Lower lobe of right lung (tissue), 2 donors: ENCODE measurements at regions not wholly inside any gene's neighbourhood (a gene's known extent, or its start where the extent isn't known, plus 50 kb on each side); places are given as distances from the start of the nearest gene placed in this dataset.

Source experiments
- ATAC-seq, 2 donors: fragments of 200-7000 bp; cut with Tn5 transposase; one replicate each; pipeline ENCODE4 v1.9.1; 2020 to 2022; ENCODE audit warnings: mild to moderate bottlenecking in 2 of 2, moderate library complexity in 2 of 2
- DNase-seq: peaks from one replicate; pipeline ENCODE4 v3.0.0-alpha.2; 2020
- H3K27ac ChIP-seq: fragments of 200-600 bp; one replicate; pipeline ENCODE4 v1.8.0; 2022
- H3K27me3 ChIP-seq: fragments of 200-600 bp; one replicate; pipeline ENCODE4 v1.8.0; 2022; ENCODE audit warnings: low read depth
- H3K36me3 ChIP-seq: fragments of 200-600 bp; one replicate; pipeline ENCODE4 v1.8.0; 2022; ENCODE audit warnings: mild to moderate bottlenecking
- H3K4me1 ChIP-seq: fragments of 200-600 bp; one replicate; pipeline ENCODE4 v1.8.0; 2022
- H3K4me3 ChIP-seq: fragments of 200-600 bp; one replicate; pipeline ENCODE4 v1.8.0; 2022; ENCODE audit warnings: mild to moderate bottlenecking
- H3K9me3 ChIP-seq: fragments of 200-600 bp; one replicate; pipeline ENCODE4 v1.8.0; 2022
- intact Hi-C: fragments of 100-400 bp; cut with DNase I; formaldehyde crosslinking; loops from one replicate; pipeline ENCODE4 v1.11.0; 2022
- TF ChIP-seq, protein P1 (sequence below): fragments of 200-600 bp; IDR thresholded peaks from one replicate; pipeline ENCODE4 v1.8.0; 2022; ENCODE audit warnings: antibody characterized with exemption, mild to moderate bottlenecking
- donor health status: DM: no; HTN: yes; CAD: no; lungs with severe emphysema.

GRCh38 chr7:15838265-15838664, 151.8 kb upstream of the MEOX2 start:
- H3K27me3 ChIP-seq, result no peaks in the 10 kb centered on the region
- no peaks in the 10 kb centered on the region for H3K9me3 ChIP-seq
- intact Hi-C loops, result no loop called here
- no peaks in the 10 kb centered on the region for H3K36me3 ChIP-seq
- no peak for ATAC-seq
- TF ChIP-seq, protein P1, sequence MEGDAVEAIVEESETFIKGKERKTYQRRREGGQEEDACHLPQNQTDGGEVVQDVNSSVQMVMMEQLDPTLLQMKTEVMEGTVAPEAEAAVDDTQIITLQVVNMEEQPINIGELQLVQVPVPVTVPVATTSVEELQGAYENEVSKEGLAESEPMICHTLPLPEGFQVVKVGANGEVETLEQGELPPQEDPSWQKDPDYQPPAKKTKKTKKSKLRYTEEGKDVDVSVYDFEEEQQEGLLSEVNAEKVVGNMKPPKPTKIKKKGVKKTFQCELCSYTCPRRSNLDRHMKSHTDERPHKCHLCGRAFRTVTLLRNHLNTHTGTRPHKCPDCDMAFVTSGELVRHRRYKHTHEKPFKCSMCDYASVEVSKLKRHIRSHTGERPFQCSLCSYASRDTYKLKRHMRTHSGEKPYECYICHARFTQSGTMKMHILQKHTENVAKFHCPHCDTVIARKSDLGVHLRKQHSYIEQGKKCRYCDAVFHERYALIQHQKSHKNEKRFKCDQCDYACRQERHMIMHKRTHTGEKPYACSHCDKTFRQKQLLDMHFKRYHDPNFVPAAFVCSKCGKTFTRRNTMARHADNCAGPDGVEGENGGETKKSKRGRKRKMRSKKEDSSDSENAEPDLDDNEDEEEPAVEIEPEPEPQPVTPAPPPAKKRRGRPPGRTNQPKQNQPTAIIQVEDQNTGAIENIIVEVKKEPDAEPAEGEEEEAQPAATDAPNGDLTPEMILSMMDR, result no peak
- DNase-seq, result no peak
- H3K27ac ChIP-seq, result no peak overlapping the region
- no peaks in the 10 kb centered on the region for H3K4me1 ChIP-seq
- H3K4me3 ChIP-seq, result no peak overlapping the region

- TF ChIP-seq, protein P1, result no peak
- Histone ChIP-seq H3K4me3 (no peak overlapping the region), H3K27ac (no peak overlapping the region), H3K27me3 (no peaks in the 10 kb centered on the region), H3K36me3 (no peaks in the 10 kb centered on the region), H3K9me3 (no peaks in the 10 kb centered on the region), H3K4me1 (no peaks in the 10 kb centered on the region)
- intact Hi-C loops, result no loop called here
- DNase-seq (no peak), ATAC-seq (no peak)
Measured at GRCh38 chr7:15837306-15837950, 150.9 kb upstream of the MEOX2 start.

DNA sequence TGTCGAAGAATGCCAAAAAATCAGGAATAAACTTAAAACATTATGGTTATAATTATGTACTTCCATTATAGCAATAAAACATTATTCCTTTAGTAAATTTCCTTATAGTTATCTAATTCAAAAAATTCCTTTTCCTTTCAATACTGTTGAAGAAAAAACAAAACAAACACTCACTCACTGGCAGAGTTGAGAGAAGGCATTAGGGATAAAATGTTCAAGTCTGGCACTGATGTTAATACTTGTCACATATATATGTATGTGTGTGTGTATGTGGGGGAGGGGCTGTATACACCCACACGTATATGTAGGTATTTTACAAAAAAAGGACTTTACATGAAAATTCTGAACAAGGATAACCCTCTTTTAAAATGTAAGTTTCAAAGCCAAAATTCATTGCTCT, 150.2 kb upstream of the MEOX2 start:
- Histone ChIP-seq H3K4me3 (no peak overlapping the region), H3K4me1 (no peaks in the 10 kb centered on the region), H3K9me3 (no peaks in the 10 kb centered on the region), H3K27me3 (no peaks in the 10 kb centered on the region), H3K36me3 (no peaks in the 10 kb centered on the region), H3K27ac (no peak overlapping the region)
- intact Hi-C loops, result no loop called here
- ATAC-seq (no peak), DNase-seq (no peak)
- TF ChIP-seq, protein P1, result no peak

GRCh38 chr7:15836041-15836440, 149.6 kb upstream of the MEOX2 start:
- DNase-seq (no peak), ATAC-seq (no peak)
- TF ChIP-seq, protein P1, result no peak
- no peaks in the 10 kb centered on the region for H3K36me3 ChIP-seq
- H3K4me3 ChIP-seq, result no peak overlapping the region
- no peaks in the 10 kb centered on the region for H3K9me3 ChIP-seq
- H3K27me3 ChIP-seq, result no peaks in the 10 kb centered on the region
- no peaks in the 10 kb centered on the region for H3K4me1 ChIP-seq
- intact Hi-C loops, result no loop called here
- H3K27ac ChIP-seq, result no peak overlapping the region

GRCh38 chr7:15834446-15834845, 148.0 kb upstream of the MEOX2 start:
- Histone ChIP-seq H3K36me3 (no peaks in the 10 kb centered on the region), H3K4me1 (no peaks in the 10 kb centered on the region), H3K9me3 (no peaks in the 10 kb centered on the region), H3K27me3 (no peaks in the 10 kb centered on the region), H3K27ac (no peak overlapping the region), H3K4me3 (no peak overlapping the region)
- TF ChIP-seq, protein P1, result no peak
- ATAC-seq (no peak), DNase-seq (no peak)
- intact Hi-C loops, result no loop called here

DNA sequence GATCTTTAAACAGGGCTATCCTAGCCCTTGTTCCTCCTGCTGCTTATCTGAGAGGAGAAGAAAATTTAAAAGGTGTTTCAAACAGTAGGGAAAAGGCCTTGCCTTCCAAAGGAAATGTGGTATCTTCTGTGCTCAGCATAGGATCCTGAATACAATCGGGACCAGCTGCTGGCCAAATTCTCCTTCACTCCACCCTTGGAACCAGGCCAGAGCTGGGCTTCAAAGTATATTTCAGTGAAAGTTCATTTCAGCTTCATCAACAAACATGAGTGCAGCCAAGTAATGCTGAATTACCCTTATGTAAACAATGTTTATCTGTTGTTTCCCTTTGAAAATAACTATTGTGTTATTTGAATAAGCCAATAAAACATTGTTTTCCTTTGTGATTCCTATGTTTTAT, 146.5 kb upstream of the MEOX2 start:
- Histone ChIP-seq H3K9me3 (no peaks in the 10 kb centered on the region), H3K27ac (peak overlapping the region; percentile 2), H3K36me3 (no peaks in the 10 kb centered on the region), H3K4me3 (no peak overlapping the region), H3K4me1 (no peaks in the 10 kb centered on the region), H3K27me3 (no peaks in the 10 kb centered on the region)
- ATAC-seq (no peak), DNase-seq (no peak)
- intact Hi-C loops, result no loop called here
- TF ChIP-seq, protein P1, result no peak
